ENCODE measurements at regions not wholly inside any gene's neighbourhood (a gene's known extent, or its start where the extent isn't known, plus 50 kb on each side); places are given as distances from the start of the nearest gene placed in this dataset.

DNA sequence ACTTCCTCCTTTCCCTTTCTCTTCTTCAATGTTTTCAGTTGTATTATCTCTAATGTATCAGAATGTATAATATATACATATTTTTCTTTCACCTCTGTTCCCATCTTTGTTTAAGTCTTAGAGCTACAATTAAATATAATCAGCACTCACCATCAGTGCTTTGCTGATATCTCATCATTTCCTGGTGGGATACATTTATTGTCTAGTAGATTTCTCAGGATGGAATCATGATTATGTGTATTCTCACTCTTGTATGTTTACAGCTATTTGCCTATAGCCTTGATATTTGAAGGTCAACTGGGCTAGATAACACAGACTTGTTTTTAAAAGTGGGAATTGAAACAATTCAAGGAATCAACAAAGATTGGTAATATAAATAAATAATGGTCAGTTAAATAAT lies 124.9 kb upstream of the EEA1 start (continued):
- TF ChIP-seq EZH2 (IDR thresholded peaks at IDR 0.05; ENCODE audit: low read depth, low read length, severe bottlenecking) (no peak), SAP30 (IDR thresholded peaks at IDR 0.05; ENCODE audit: insufficient read depth, insufficient replicate concordance, low read length) (no peak), ZNF274 (IDR thresholded peaks at IDR 0.05; ENCODE audit: borderline replicate concordance, extremely low read depth, low read length) (no peak), TEAD4 (IDR thresholded peaks at IDR 0.05; ENCODE audit: low read depth, low read length) (no peak)
- TF ChIP-seq, protein P1, sequence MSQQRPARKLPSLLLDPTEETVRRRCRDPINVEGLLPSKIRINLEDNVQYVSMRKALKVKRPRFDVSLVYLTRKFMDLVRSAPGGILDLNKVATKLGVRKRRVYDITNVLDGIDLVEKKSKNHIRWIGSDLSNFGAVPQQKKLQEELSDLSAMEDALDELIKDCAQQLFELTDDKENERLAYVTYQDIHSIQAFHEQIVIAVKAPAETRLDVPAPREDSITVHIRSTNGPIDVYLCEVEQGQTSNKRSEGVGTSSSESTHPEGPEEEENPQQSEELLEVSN (IDR thresholded peaks at IDR 0.05) = no peak

All from H1 (cell line).